Amniotic stem cell (primary cell): ENCODE measurements at regions not wholly inside any gene's neighbourhood (a gene's known extent, or its start where the extent isn't known, plus 50 kb on each side); places are given as distances from the start of the nearest gene placed in this dataset.
"Not testable (repeated sequence)": the region's sequence is repeated elsewhere in the genome, so short reads cannot be mapped to it uniquely, and the experiment has no call there.

ENCODE experiments used
- DNase-seq: peaks from one replicate; lab custom pipeline; 2025; lab: John Stamatoyannopoulos, UW

- no peak for DNase-seq
These were observed 111.1 kb upstream of the CBLB start for GRCh38 chr3:105979961-105980360.

GRCh38 chr3:105982207-105982606, 113.4 kb upstream of the CBLB start:
- DNase-seq, result no peak

DNA sequence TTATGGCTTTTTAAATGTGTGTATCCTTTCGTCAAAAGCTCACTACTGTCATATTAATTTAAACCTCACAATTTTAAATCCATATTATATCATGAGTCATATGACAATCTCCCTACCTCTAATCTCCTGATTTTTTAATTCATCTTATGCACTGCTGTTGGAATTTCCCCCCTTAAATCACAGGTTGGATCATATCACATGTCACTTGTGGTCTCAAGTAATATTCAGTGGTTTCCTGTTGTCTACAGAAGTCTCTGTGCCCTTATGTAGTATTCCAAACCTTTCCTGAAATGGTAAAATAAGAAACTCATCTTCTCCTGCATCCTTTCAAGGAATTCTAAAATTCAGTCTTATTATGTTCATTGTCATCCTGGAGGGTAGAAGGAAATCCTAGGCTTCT, 116.0 kb upstream of the CBLB start:
- no peak for DNase-seq

DNA sequence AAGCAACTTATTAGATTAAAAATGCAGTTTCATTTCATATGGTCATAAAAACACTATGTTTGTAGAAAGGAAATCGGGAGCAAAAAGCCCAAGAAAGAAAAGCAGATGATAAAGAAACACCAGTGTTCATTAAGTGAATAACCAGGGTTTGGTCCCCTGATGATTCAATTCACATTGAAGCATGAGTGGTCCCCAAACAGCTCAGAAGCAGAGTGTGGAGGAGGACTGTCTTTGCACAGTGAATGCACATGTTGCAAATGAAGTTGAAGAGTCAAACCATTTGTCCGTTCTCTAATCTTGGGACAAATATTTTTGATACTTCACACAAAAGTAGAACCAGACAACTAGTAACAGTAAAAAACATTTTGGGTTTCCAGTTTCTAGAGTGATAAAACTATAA, 117.5 kb upstream of the CBLB start:
- DNase-seq, result not testable (repeated sequence)

- DNase-seq, result no peak
These were observed 119.0 kb upstream of the CBLB start for GRCh38 chr3:105987809-105988208.

GRCh38 chr3:105988540-105989212, 119.9 kb upstream of the CBLB start:
- DNase-seq, result no peak

DNA sequence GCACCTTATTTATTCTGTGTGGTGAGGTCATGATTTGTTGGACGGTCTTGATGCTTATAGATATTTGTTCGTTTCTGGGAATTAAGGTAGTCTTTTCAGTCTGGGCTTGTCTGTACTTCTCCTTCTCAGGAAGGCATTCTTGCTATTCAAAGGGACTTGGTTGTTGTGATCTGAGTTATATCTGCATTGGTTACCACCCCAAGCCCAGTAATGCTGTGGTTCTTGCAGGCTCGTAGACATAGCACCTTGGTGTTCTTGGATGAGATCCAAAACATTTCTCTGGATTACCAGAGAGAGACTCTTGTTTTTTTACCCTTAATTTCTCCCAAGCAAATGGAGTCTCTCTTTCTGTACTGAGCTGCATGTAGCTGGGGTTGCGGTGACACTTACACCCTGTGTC, 128.0 kb upstream of the CBLB start:
- no peak for DNase-seq

DNA sequence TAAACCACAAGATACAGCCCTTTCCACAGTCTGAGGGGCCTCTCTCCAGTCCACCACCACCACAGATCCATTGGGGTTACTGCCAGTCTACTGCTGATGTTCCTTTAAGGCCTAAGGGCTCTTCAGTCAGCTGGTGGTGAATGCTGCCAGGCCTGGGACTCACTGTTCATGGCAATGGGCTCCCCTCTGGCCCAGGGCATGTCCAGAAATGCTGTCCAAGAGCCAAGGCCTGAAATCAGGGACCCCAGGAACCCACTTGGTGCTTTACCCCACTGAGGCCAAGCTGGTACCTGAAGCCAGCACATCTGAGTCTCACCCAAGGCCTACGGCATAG, 128.6 kb upstream of the CBLB start:
- DNase-seq, result no peak

- DNase-seq, result peak; percentile 35
These were observed 129.2 kb upstream of the CBLB start for GRCh38 chr3:105997800-105998526.

- no peak for DNase-seq
These were observed 131.0 kb upstream of the CBLB start for GRCh38 chr3:105999856-106000255.

- no peak for DNase-seq
These were observed 133.1 kb upstream of the CBLB start for GRCh38 chr3:106001923-106002322.

DNA sequence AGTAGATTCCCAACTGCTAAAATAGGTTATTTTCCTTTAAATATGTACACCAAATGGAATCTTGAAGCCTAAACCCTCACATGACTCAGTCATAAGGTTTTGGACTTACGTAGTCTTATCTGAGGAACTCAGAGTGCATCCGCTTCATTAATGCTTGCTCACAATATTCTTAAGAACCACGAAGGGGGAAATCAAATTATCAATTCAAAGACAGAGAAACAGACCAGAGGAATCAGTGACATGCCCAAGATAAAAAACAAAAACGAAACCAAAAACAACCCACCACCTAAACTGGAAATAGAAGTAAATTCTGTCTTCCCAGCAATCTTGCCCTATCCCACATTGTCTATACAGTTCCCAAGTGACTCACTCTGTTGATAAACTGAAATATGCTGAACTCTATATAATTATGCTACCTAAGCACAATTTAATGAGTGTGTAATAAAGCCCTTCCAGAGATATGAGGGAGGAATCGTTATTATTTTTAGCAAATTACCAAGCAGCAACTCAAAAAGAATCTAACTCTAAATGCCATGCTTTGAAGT, 135.4 kb upstream of the CBLB start:
- peak; percentile 17 for DNase-seq

- no peak for DNase-seq
These were observed 136.0 kb upstream of the CBLB start for GRCh38 chr3:106004826-106005225.

DNA sequence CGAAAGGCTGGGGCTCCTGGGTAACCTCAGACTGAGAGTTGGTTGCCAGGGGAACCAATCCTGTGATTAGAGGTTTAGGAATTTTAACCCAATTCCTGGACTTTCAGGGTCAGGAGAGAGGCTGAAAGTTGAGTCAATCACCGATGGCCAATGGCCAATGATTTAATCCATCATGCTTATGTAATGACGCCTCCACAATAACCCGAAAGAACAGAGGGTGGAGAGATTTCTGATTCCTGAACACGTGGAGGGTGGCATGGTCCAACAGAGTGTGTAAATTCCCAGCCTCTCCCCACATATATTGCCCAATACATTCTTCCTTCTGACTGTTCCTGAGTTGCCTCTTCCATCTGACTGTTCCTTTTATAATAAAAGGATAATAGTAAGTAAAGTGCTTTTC, 137.2 kb upstream of the CBLB start:
- DNase-seq, result no peak

DNA sequence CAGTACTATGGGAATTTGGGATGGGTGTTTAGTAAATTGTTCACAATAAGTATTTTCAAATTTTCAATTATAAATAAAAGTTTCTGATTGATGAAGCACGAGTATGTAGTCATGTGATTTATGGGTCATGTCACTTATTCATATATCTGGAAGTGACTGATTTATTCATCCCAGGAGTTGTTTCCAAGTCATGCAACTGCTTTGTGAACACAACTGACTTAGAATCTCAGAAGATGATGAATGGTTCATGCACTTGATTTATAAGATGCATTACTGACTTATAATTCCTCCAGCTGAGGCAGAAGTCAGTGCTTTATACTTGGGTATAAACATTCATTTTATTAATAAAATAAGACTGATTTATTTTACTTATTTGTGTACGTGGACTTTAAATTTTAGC, 137.8 kb upstream of the CBLB start:
- DNase-seq, result no peak

GRCh38 chr3:106007512-106007911, 138.7 kb upstream of the CBLB start:
- no peak for DNase-seq

GRCh38 chr3:106008766-106009165, 140.0 kb upstream of the CBLB start:
- DNase-seq, result no peak

GRCh38 chr3:106010829-106011228, 142.0 kb upstream of the CBLB start:
- no peak for DNase-seq

GRCh38 chr3:106013971-106014370, 145.2 kb upstream of the CBLB start:
- no peak for DNase-seq

DNA sequence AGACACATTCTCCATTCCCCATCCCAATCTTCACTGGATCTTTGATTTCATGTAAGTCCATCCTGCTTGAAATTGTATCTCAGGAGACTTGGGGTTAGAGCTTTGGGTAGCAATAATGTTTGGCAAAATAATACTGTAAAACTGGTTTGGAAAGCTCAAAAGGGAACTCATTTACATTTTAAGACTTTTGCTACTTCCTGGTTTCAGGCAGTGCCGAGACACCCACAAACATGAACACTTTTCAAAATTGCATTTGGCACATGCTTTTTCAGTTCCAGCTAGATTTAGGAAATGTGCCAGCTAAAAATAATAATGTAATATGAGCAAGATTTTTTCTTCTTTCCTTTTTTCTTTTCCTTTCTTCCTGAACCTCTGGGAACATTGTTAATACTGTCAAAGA, 145.7 kb upstream of the CBLB start:
- no peak for DNase-seq

GRCh38 chr3:106014971-106015370, 146.2 kb upstream of the CBLB start:
- DNase-seq, result no peak

DNA sequence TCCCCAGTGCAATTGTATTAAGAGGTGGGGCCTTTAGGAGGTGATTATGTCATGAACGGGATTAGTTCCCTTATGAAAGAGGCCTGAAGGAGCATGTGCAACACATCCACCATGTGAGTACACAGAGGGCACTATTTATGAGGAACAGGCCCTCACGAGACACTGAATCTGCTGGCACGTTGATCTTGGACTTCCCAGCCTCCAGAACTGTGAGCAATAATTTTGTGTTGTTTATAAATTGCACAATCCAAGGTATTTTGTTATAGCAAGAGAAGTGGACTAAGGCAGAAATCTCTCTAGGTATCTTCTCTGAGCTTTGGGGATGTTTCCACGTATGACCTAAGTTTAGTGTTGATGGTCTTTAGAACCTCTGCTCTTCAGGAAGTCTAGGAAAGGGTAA, 149.3 kb upstream of the CBLB start:
- DNase-seq, result no peak

DNA sequence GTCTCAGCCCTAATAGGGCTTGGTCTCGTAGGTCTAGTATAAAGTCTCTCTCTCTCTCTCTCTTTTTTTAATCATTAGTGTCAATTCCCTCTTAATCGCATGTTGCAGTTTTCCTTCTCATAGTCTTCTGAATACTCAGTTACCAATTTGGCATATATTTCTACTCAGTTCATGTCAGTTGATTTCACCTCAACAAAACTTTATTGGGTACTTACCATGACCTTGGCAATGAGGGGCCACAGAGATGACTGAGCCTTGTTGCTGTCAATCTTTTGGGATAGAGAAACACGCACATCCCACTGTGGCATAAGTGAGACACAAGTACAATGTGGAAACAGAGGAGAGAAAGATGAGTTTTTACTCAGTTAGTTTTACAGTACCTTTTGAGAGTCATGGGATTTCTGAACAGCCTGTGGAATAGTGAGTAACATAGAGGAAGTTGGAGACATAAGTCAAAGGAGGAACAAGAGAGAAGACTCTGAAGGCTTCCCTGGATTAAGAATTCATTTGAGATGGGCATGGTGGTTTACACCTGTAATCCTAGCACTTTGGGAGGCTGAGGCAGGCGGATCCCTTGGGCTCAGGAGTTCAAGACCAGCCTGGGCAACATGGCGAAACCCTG, 150.2 kb upstream of the CBLB start:
- DNase-seq, result no peak
